GM10248 (cell line): ENCODE measurements at regions not wholly inside any gene's neighbourhood (a gene's known extent, or its start where the extent isn't known, plus 50 kb on each side); places are given as distances from the start of the nearest gene placed in this dataset.

Source experiments
- CTCF ChIA-PET: fragments of 300-600 bp; sonication (Branson Sonifier 250); formaldehyde crosslinking; extraction: SDS; loops from one replicate; lab custom pipeline; 2021; ENCODE audit warnings: antibody characterized with exemption; lab: Yijun Ruan, JAX
- POLR2A ChIA-PET: fragments of 350-650 bp; sonication (Branson Sonifier 250); formaldehyde crosslinking; extraction: SDS; loops from one replicate; lab custom pipeline; 2020; ENCODE audit warnings: antibody characterized with exemption; lab: Yijun Ruan, JAX
- DNase-seq: peaks from one replicate; pipeline ENCODE4 v3.0.0; 2012; ENCODE audit errors: extremely low spot score
- TF ChIP-seq, protein P1 (sequence below): IDR thresholded peaks from 2 replicates; pipeline ENCODE4 v1.5.1; 2012; ENCODE audit warnings: mild to moderate bottlenecking, low read depth; ENCODE audit errors: extremely low read depth, missing control alignments, control extremely low read depth

DNA sequence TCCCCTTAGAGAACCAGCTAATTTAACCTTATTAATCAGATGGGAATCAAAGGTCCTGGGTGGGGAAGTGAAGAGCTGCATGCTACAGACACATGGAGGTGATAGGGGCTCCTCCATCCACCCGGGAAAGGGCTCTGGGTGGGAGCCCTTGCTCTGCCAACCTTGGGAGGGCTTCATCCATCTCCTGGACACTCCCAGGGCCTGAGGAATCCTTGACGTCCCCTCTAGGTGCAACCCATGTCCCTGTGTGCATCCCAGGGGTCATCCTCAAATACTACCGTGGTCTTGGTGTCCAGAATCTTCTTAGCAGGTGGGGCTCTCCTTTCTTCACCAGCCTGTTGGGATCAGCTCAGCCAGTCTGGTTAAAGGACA, 55.4 kb upstream of the IGFBP3 start:
- ChIA-PET CTCF (interaction anchor here (1.2 kb wide), 1 partner anchor 15 kb away, joined by 3 read pairs; no protein-coding TSS in a partner anchor), POLR2A (no interaction called here)
- peak; percentile 4 for DNase-seq
- TF ChIP-seq, protein P1, sequence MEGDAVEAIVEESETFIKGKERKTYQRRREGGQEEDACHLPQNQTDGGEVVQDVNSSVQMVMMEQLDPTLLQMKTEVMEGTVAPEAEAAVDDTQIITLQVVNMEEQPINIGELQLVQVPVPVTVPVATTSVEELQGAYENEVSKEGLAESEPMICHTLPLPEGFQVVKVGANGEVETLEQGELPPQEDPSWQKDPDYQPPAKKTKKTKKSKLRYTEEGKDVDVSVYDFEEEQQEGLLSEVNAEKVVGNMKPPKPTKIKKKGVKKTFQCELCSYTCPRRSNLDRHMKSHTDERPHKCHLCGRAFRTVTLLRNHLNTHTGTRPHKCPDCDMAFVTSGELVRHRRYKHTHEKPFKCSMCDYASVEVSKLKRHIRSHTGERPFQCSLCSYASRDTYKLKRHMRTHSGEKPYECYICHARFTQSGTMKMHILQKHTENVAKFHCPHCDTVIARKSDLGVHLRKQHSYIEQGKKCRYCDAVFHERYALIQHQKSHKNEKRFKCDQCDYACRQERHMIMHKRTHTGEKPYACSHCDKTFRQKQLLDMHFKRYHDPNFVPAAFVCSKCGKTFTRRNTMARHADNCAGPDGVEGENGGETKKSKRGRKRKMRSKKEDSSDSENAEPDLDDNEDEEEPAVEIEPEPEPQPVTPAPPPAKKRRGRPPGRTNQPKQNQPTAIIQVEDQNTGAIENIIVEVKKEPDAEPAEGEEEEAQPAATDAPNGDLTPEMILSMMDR, result no peak

- CTCF ChIA-PET, result interaction anchor here (1.2 kb wide), 1 partner anchor 14 kb away, joined by 3 read pairs; no protein-coding TSS in a partner anchor
- TF ChIP-seq, protein P1, result no peak
- POLR2A ChIA-PET, result no interaction called here
- DNase-seq, result peak; percentile 4
Observed at GRCh38 chr7:45975847-45976484, 54.9 kb upstream of the IGFBP3 start.

- POLR2A ChIA-PET, result no interaction called here
- DNase-seq, result peak; percentile 2
- TF ChIP-seq, protein P1, result no peak
- CTCF ChIA-PET, result no interaction called here
Observed at GRCh38 chr7:45975367-45975766, 54.3 kb upstream of the IGFBP3 start.

- TF ChIP-seq, protein P1, result no peak
- DNase-seq, result peak; percentile 3
- ChIA-PET CTCF (no interaction called here), POLR2A (no interaction called here)
Observed at GRCh38 chr7:45974540-45975360, 53.7 kb upstream of the IGFBP3 start.

DNA sequence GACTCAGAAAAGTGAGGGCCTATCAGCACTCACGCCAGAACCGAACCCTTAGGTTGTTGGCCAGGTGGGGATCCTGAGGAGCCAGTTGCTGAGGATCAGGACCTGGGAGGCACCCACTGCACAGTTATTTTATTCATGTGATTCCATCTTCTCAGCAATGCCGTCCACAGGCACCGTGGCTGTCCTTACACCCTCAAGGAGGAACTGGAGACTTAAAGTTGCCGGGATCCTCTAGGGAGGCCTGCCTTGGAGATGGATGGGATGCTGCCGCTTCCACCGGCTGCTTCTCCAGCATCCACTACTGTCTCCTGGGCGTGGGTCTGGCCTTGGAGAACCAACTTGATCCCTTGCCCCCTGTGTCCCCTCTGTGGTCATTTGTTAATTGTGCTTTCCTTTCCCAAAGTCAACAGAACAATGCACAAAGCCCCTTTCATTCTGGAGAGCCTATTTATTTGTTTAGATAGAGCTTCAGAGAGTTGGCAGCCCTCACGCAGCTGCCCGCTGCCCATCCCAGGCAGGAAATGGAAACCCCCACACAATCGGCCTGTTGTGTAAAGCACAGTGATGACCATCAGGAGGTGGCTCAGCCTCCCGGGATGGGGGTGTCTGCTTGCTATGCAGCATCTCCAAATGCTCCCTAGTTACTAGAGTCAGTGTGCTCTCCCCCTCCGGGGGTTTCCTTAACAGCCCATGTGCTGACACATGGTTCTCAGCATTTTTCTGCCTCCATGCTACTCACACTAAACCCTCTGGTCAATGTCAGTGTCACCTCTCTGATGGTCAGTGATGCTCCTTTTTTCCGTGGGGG, 52.9 kb upstream of the IGFBP3 start:
- CTCF ChIA-PET, result no interaction called here
- TF ChIP-seq, protein P1, result no peak
- DNase-seq, result peak; percentile 8
- POLR2A ChIA-PET, result no interaction called here

GRCh38 chr7:45972629-45973312, 51.7 kb upstream of the IGFBP3 start:
- POLR2A ChIA-PET, result no interaction called here
- CTCF ChIA-PET, result no interaction called here
- DNase-seq, result peak; percentile 6
- TF ChIP-seq, protein P1, result no peak
